ENCODE measurements at regions not wholly inside any gene's neighbourhood (a gene's known extent, or its start where the extent isn't known, plus 50 kb on each side); places are given as distances from the start of the nearest gene placed in this dataset.

DNA sequence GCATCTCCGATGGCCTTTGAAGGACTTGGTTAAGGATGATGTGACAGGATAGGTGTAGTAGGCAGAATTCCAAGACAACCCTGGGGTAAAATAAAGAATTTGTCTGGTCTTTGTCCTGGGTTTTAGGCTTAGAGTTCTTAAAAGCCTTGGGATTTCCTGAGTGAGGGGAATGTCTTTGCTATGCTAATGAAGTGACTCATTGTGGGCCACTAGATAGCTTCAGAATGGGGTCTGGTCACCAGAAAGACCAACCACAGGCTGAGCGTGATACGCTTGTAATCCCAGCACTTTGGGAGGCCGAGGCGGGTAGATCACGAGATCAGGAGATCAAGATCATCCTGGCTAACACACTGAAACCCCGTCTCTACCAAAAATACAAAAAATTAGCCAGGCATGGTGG, 182.8 kb upstream of the TOX3 start:
- TF ChIP-seq, protein P1, sequence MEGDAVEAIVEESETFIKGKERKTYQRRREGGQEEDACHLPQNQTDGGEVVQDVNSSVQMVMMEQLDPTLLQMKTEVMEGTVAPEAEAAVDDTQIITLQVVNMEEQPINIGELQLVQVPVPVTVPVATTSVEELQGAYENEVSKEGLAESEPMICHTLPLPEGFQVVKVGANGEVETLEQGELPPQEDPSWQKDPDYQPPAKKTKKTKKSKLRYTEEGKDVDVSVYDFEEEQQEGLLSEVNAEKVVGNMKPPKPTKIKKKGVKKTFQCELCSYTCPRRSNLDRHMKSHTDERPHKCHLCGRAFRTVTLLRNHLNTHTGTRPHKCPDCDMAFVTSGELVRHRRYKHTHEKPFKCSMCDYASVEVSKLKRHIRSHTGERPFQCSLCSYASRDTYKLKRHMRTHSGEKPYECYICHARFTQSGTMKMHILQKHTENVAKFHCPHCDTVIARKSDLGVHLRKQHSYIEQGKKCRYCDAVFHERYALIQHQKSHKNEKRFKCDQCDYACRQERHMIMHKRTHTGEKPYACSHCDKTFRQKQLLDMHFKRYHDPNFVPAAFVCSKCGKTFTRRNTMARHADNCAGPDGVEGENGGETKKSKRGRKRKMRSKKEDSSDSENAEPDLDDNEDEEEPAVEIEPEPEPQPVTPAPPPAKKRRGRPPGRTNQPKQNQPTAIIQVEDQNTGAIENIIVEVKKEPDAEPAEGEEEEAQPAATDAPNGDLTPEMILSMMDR (conservative IDR thresholded peaks at IDR 0.05): no peak
- TF ChIP-seq ZFX (IDR thresholded peaks at IDR 0.05): no peak

Data from C4-2B (cell line).